HL-60 (cell line): ENCODE measurements at regions not wholly inside any gene's neighbourhood (a gene's known extent, or its start where the extent isn't known, plus 50 kb on each side); places are given as distances from the start of the nearest gene placed in this dataset.

Experiments used
- DNase-seq, 2 experiments: peaks; one replicate each; pipeline ENCODE4 v3.0.0-alpha.2; 2010 to 2020; ENCODE audit warnings: low read depth in 1 of 2, low spot score in 1 of 2
- H3K27ac ChIP-seq: fragments of 250-450 bp; sonication (Bioruptor Pico); replicated peaks from 2 replicates; pipeline ENCODE4 v1.5.1; 2020; ENCODE audit warnings: mild to moderate bottlenecking, moderate library complexity
- H3K27me3 ChIP-seq: fragments of 250-450 bp; sonication (Bioruptor Pico); 2 replicates; pipeline ENCODE4 v1.5.1; 2021; ENCODE audit warnings: mild to moderate bottlenecking, moderate library complexity; ENCODE audit not compliant: insufficient read depth, poor library complexity, severe bottlenecking
- H3K4me3 ChIP-seq: replicated peaks from 2 replicates; pipeline ENCODE4 v1.5.1; 2011; ENCODE audit warnings: mild to moderate bottlenecking, control low read depth, low read length; ENCODE audit not compliant: insufficient read depth
- GABPA ChIP-seq: IDR thresholded peaks from 2 replicates; pipeline ENCODE4 v1.6.1; 2012; ENCODE audit warnings: low read depth
- POLR2AphosphoS5 ChIP-seq: IDR thresholded peaks from 2 replicates; pipeline ENCODE4 v1.6.1; 2012; ENCODE audit warnings: low read depth
- SPI1 ChIP-seq: IDR thresholded peaks from 2 replicates; pipeline ENCODE4 v1.6.1; 2012; ENCODE audit warnings: low read depth, mild to moderate bottlenecking, borderline replicate concordance
- TF ChIP-seq, protein P1 (sequence below): IDR thresholded peaks from one replicate; pipeline ENCODE4 v1.5.1; 2011; ENCODE audit warnings: low read length, control low read depth, inconsistent platforms; ENCODE audit not compliant: insufficient read depth
- TF ChIP-seq, protein P2 (sequence below): IDR thresholded peaks from 2 replicates; pipeline ENCODE4 v1.6.1; 2012; ENCODE audit warnings: low read depth; ENCODE audit not compliant: insufficient replicate concordance

DNA sequence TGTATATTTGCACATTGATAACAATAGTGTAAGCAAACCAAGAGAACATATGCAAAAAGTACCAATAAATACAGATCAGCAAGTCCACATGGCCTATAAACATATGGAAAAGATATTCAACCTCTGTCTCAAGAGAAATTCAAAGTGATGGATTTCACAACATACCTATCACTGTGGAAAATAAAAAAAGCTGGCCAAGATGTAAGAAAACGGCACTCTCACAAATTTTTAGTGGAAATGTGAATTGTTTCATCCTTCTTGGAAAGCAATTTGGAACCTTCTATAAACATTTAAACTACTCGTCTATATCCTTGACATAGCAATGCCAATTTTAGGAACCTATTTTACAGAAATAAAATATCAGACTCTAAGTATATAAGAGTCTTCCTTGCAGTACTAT is 559.8 kb downstream of the QKI start:
- Histone ChIP-seq H3K27ac (no peak overlapping the region), H3K27me3 (no peaks in the 10 kb centered on the region), H3K4me3 (no peak overlapping the region)
- DNase-seq = no peak
- no peak for TF ChIP-seq GABPA
- no peak for TF ChIP-seq POLR2AphosphoS5
- TF ChIP-seq SPI1 = no peak
- TF ChIP-seq, protein P1, sequence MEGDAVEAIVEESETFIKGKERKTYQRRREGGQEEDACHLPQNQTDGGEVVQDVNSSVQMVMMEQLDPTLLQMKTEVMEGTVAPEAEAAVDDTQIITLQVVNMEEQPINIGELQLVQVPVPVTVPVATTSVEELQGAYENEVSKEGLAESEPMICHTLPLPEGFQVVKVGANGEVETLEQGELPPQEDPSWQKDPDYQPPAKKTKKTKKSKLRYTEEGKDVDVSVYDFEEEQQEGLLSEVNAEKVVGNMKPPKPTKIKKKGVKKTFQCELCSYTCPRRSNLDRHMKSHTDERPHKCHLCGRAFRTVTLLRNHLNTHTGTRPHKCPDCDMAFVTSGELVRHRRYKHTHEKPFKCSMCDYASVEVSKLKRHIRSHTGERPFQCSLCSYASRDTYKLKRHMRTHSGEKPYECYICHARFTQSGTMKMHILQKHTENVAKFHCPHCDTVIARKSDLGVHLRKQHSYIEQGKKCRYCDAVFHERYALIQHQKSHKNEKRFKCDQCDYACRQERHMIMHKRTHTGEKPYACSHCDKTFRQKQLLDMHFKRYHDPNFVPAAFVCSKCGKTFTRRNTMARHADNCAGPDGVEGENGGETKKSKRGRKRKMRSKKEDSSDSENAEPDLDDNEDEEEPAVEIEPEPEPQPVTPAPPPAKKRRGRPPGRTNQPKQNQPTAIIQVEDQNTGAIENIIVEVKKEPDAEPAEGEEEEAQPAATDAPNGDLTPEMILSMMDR = no peak
- TF ChIP-seq, protein P2, sequence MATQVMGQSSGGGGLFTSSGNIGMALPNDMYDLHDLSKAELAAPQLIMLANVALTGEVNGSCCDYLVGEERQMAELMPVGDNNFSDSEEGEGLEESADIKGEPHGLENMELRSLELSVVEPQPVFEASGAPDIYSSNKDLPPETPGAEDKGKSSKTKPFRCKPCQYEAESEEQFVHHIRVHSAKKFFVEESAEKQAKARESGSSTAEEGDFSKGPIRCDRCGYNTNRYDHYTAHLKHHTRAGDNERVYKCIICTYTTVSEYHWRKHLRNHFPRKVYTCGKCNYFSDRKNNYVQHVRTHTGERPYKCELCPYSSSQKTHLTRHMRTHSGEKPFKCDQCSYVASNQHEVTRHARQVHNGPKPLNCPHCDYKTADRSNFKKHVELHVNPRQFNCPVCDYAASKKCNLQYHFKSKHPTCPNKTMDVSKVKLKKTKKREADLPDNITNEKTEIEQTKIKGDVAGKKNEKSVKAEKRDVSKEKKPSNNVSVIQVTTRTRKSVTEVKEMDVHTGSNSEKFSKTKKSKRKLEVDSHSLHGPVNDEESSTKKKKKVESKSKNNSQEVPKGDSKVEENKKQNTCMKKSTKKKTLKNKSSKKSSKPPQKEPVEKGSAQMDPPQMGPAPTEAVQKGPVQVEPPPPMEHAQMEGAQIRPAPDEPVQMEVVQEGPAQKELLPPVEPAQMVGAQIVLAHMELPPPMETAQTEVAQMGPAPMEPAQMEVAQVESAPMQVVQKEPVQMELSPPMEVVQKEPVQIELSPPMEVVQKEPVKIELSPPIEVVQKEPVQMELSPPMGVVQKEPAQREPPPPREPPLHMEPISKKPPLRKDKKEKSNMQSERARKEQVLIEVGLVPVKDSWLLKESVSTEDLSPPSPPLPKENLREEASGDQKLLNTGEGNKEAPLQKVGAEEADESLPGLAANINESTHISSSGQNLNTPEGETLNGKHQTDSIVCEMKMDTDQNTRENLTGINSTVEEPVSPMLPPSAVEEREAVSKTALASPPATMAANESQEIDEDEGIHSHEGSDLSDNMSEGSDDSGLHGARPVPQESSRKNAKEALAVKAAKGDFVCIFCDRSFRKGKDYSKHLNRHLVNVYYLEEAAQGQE = no peak

DNA sequence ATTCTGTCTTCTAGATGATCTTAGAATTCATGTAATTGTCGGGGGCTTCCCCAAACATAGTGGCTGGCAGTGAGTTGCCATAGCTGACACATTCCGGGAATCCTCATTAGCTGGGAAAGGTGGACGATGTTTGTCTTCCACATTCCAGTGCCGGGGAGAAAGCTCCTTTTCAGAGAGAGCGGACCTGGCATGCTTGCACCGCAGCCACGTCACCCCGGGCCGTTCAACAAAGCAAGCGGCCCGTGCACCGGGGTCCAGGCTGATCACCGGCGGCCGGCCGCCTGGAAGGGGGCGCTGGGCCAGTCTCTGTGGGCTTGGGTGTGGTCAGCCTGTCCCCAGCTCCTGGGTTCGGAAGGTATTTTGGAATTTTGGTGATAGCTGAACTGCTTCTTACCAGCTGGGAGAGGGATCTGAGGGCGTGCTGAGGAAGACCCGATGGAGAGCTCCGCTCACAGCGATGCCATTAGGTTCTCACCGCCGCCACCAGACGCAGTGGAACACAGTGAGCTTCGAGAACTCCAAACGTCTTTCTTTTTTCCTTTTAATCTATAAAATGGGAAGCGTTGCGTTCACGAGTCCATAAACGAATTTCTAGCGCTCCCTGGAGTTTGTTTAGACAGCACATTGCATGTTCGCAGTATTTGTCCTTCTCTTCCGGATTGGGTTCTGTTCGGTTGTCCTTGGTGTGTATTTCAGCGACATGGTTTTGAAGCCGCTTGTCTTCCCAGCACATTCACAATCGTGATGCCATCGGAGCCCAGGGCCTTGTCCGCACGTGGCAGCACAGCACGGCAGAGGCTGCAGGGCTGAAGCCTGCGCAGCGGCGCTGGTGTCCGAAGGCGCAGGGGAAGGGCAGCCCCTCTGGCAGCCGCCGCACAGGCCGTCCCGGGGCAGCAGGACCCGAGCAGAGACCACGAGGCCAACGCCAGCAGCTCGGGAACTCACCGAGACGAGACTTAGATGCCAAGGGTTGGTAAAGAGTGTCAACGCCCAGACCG is 557.6 kb downstream of the QKI start:
- Histone ChIP-seq H3K4me3 (no peak overlapping the region), H3K27me3 (no peaks in the 10 kb centered on the region), H3K27ac (no peak overlapping the region)
- no peak for DNase-seq
- TF ChIP-seq GABPA (no peak), POLR2AphosphoS5 (no peak), SPI1 (no peak)
- TF ChIP-seq, protein P2 = no peak
- TF ChIP-seq, protein P1 = no peak

DNA sequence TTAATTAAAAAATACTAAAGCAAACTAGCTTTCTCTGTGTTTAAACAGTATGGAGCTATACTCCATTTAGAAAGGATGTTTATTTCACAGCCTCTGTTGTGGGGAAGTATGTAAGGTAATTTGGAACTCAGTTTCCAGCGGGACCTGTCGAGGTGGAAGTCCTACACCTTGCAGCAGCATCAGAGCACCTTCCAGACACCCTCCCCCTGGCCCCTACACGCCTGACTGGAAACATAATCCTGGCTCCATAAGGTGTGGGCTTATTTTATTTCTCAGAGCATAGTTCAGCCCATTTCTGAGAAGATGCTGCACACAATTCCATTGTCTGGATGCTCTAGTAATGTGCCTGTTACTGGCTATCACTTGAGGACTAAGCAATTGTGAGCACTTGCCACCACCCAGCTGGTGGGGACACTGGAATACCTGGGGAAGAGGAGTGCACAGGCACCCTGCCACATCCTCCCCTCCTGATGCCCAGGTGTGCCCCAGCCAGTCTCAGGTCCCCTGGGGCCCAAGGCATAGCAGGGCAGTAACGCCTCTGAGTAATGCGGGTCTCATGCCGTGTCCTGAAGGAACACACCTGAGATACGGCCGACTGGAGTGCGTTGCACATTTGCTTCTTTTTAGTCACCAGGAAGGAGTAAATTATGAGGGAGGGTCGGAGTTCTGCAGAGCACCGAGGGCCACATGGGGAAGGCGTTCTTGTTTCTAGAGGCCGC is 556.5 kb downstream of the QKI start:
- H3K27ac ChIP-seq = no peak overlapping the region
- no peak for DNase-seq

More for the DNA sequence above, 556.5 kb downstream of the QKI start:
- Histone ChIP-seq H3K27me3 (no peaks in the 10 kb centered on the region), H3K4me3 (no peak overlapping the region)
- TF ChIP-seq, protein P2 = no peak
- no peak for TF ChIP-seq POLR2AphosphoS5
- TF ChIP-seq, protein P1 = no peak
